HepG2 (cell line): ENCODE measurements at regions not wholly inside any gene's neighbourhood (a gene's known extent, or its start where the extent isn't known, plus 50 kb on each side); places are given as distances from the start of the nearest gene placed in this dataset.

Source experiments
- ATAC-seq: fragments of 200-7000 bp; cut with Tn5 transposase; 3 replicates; pipeline ENCODE4 v1.9.1; 2020; ENCODE audit warnings: mild to moderate bottlenecking, moderate library complexity
- BruUV-seq: library from RNA; stranded (reverse); fragments of 400-500 nt; replicated peaks from 2 replicates; lab custom pipeline; 2021; lab: Mats Ljungman, UMichigan
- CTCF ChIA-PET: fragments of 300-600 bp; formaldehyde crosslinking; extraction: SDS; loops from one replicate; lab custom pipeline; 2021; ENCODE audit warnings: low total read pairs, inconsistent platforms, low intra/inter-chr PET ratio; lab: Yijun Ruan, JAX
- POLR2A ChIA-PET: fragments of 350-600 bp; sonication (Branson Sonifier 250); formaldehyde crosslinking; loops from one replicate; lab custom pipeline; 2020; ENCODE audit warnings: antibody characterized with exemption, inconsistent platforms; lab: Yijun Ruan, JAX
- DNase-seq: peaks from one replicate; pipeline ENCODE4 v3.0.0-alpha.2; 2015; ENCODE audit warnings: low spot score
- FAIRE-seq: peaks from 3 replicates; lab custom pipeline; 2011; peaks lifted over from hg19 to GRCh38; lab: Jason Lieb, UNC
- H2AFZ ChIP-seq: one replicate; pipeline ENCODE4 v1.6.1; 2011; ENCODE audit warnings: low read length, inconsistent platforms
- H3K27ac ChIP-seq: fragments of 300-600 bp; 3 replicates; pipeline ENCODE4 v1.8.0; 2011; ENCODE audit warnings: mixed run types, mild to moderate bottlenecking, mixed read lengths, low read length, inconsistent platforms; ENCODE audit not compliant: insufficient read depth; ENCODE audit errors: extremely low read length
- H3K27me3 ChIP-seq, 2 experiments: fragments of 200-600 bp in 1 of 2; 2 replicates in 1 of 2; 3 replicates in 1 of 2; pipeline versions ENCODE4 v1.6.0 to v1.8.0; 2011; ENCODE audit warnings: low read length in 2 of 2, mild to moderate bottlenecking in 2 of 2, moderate library complexity in 2 of 2, inconsistent platforms in 1 of 2; ENCODE audit not compliant: insufficient read depth in 2 of 2, control insufficient read depth in 1 of 2
- H3K36me3 ChIP-seq, 2 experiments: fragments of 200-600 bp in 1 of 2; replicated peaks in 1 of 2; 2 replicates in 1 of 2; 3 replicates in 1 of 2; pipeline versions ENCODE4 v1.5.1 to v1.8.0; 2011; ENCODE audit warnings: low read length in 2 of 2, inconsistent platforms in 1 of 2; ENCODE audit not compliant: insufficient read depth in 2 of 2, control insufficient read depth in 1 of 2
- H3K4me1 ChIP-seq: 2 replicates; pipeline ENCODE4 v1.5.1; 2012; ENCODE audit warnings: low read length, inconsistent platforms; ENCODE audit not compliant: insufficient read depth
- H3K4me2 ChIP-seq: 2 replicates; pipeline ENCODE4 v1.6.0; 2011; ENCODE audit warnings: low read depth, low read length, inconsistent platforms
- H3K4me3 ChIP-seq, 3 experiments: fragments of 200-600 bp in 1 of 3; sonication (generic), shearing (Covaris generic) in 1 of 3; replicated peaks in 1 of 3; 2 replicates each; pipeline ENCODE4 v1.5.1; 2011 to 2016; ENCODE audit warnings: low read length in 3 of 3, inconsistent platforms in 2 of 3, low read depth in 2 of 3, mild to moderate bottlenecking in 2 of 3, control low read depth in 1 of 3, mixed read lengths in 1 of 3; ENCODE audit not compliant: insufficient read depth in 1 of 3
- H3K79me2 ChIP-seq: one replicate; pipeline ENCODE4 v1.6.1; 2011; ENCODE audit warnings: low read length, inconsistent platforms; ENCODE audit not compliant: insufficient read depth
- H3K9ac ChIP-seq: 2 replicates; pipeline ENCODE4 v1.6.0; 2011; ENCODE audit warnings: mild to moderate bottlenecking, low read depth, low read length, inconsistent platforms; ENCODE audit not compliant: insufficient read depth
- H3K9me3 ChIP-seq: 2 replicates; pipeline ENCODE4 v1.5.1; 2012; ENCODE audit warnings: mild to moderate bottlenecking, low read length
- H4K20me1 ChIP-seq: 2 replicates; pipeline ENCODE4 v1.6.0; 2011; ENCODE audit warnings: inconsistent platforms, mild to moderate bottlenecking, low read length, moderate library complexity; ENCODE audit not compliant: insufficient read depth
- CREB1 ChIP-seq, 2 experiments: fragments of 450-650 bp in 1 of 2; IDR thresholded peaks; 2 replicates each; pipeline ENCODE4 v1.6.1; 2016 to 2017; ENCODE audit warnings: control low read depth in 1 of 2, mild to moderate bottlenecking in 1 of 2, missing compliant biosample characterization in 1 of 2, missing genetic modification characterization in 1 of 2
- HMGA1 ChIP-seq: sonication (generic); formaldehyde crosslinking; conservative IDR thresholded peaks from 2 replicates; pipeline ENCODE4 v1.4.0; 2020; ENCODE audit warnings: missing genetic modification reagents
- HNRNPH1 ChIP-seq: fragments of 200-400 bp; formaldehyde crosslinking; optimal IDR thresholded peaks from 2 replicates; pipeline ENCODE3; 2017; ENCODE audit warnings: mild to moderate bottlenecking, low read depth, low read length
- MED1 ChIP-seq: sonication (generic); formaldehyde crosslinking; IDR thresholded peaks from 2 replicates; pipeline ENCODE4 v1.4.0; 2020; ENCODE audit warnings: missing genetic modification reagents
- MED13 ChIP-seq: sonication (generic); formaldehyde crosslinking; IDR thresholded peaks from 2 replicates; pipeline ENCODE4 v1.5.0; 2020; ENCODE audit warnings: missing genetic modification reagents
- NFATC3 ChIP-seq: sonication (generic); formaldehyde crosslinking; IDR thresholded peaks from 2 replicates; pipeline ENCODE4 v1.5.1; 2020; ENCODE audit warnings: mild to moderate bottlenecking, missing genetic modification reagents
- SNAPC2 ChIP-seq: sonication (generic); formaldehyde crosslinking; IDR thresholded peaks from 2 replicates; pipeline ENCODE4 v1.8.1; 2022; ENCODE audit warnings: mild to moderate bottlenecking, missing genetic modification reagents
- WIZ ChIP-seq: sonication (generic); formaldehyde crosslinking; IDR thresholded peaks from 2 replicates; pipeline ENCODE4 v1.5.1; 2020; ENCODE audit warnings: mild to moderate bottlenecking, missing genetic modification reagents
- ZBTB7A ChIP-seq: sonication (generic); formaldehyde crosslinking; IDR thresholded peaks from 2 replicates; pipeline ENCODE4 v1.8.0; 2022; ENCODE audit warnings: mild to moderate bottlenecking, missing genetic modification reagents
- ZMYM3 ChIP-seq: sonication (generic); formaldehyde crosslinking; IDR thresholded peaks from 2 replicates; pipeline ENCODE4 v1.5.1; 2020; ENCODE audit warnings: mild to moderate bottlenecking, missing genetic modification reagents
- ZNF296 ChIP-seq: sonication (generic); formaldehyde crosslinking; conservative IDR thresholded peaks from 2 replicates; pipeline ENCODE4 v1.5.0; 2020; ENCODE audit warnings: mild to moderate bottlenecking, missing genetic modification reagents
- ZNF468 ChIP-seq: sonication (generic); formaldehyde crosslinking; IDR thresholded peaks from 2 replicates; pipeline ENCODE4 v1.8.0; 2022; ENCODE audit warnings: mild to moderate bottlenecking, moderate library complexity, missing genetic modification reagents
- ZNF614 ChIP-seq: IDR thresholded peaks from 2 replicates; pipeline ENCODE4 v1.6.1; 2018; ENCODE audit warnings: missing biosample characterization, missing genetic modification reagents, inconsistent platforms, borderline replicate concordance
- ZNF878 ChIP-seq: sonication (generic); formaldehyde crosslinking; IDR thresholded peaks from 2 replicates; pipeline ENCODE4 v1.8.1; 2023; ENCODE audit warnings: mild to moderate bottlenecking, missing genetic modification reagents, moderate library complexity
- WGBS: methylation state at CpG from one replicate; pipeline ENCODE4 v1.1.6; 2017; ENCODE audit warnings: low lambda C conversion rate; 5-methylcytosine and 5-hydroxymethylcytosine counted together
- in situ Hi-C: cut with HindIII; loops from 2 replicates; pipeline ENCODE4 v1.10.0; 2017; ENCODE audit warnings: low pct_unique_long_range_greater_than_20kb; ENCODE audit not compliant: extremely low pct_ligation_motif_present
- intact Hi-C: fragments of 100-400 bp; cut with micrococcal nuclease; formaldehyde crosslinking; loops from one replicate; pipeline ENCODE4 v1.10.0; 2022; ENCODE audit not compliant: unreplicated experiment
- TF ChIP-seq, protein P1 (sequence below): IDR thresholded peaks from 2 replicates; pipeline ENCODE4 v1.6.1; 2016; ENCODE audit warnings: low read depth, control low read depth
- TF ChIP-seq, protein P2 (sequence below): sonication (generic); formaldehyde crosslinking; IDR thresholded peaks from 2 replicates; pipeline ENCODE4 v1.4.0; 2020; ENCODE audit warnings: low read depth, mild to moderate bottlenecking, missing genetic modification reagents
- TF ChIP-seq, protein P3 (sequence below): sonication (generic); formaldehyde crosslinking; IDR thresholded peaks from 2 replicates; pipeline ENCODE4 v1.5.0; 2020; ENCODE audit warnings: mild to moderate bottlenecking, missing genetic modification reagents
- TF ChIP-seq, protein P4 (sequence below): sonication (generic); formaldehyde crosslinking; IDR thresholded peaks from 2 replicates; pipeline ENCODE4 v1.4.0; 2020; ENCODE audit warnings: missing genetic modification reagents, borderline replicate concordance

- DNase-seq (no peak), FAIRE-seq (no peak), ATAC-seq (no peak)
- WGBS = 44% methylated on average over 17 of the region's 25 CpGs
- H3K4me3 ChIP-seq = no peak overlapping the region
- no peaks in the 10 kb centered on the region for H3K79me2 ChIP-seq
- H3K9ac ChIP-seq = no peak overlapping the region
- in situ Hi-C loops (no loop called here), intact Hi-C loops (no loop called here)
- no peaks in the 10 kb centered on the region for H3K4me1 ChIP-seq
- POLR2A ChIA-PET = no interaction called here
- H3K27ac ChIP-seq = no peak overlapping the region
- H3K27me3 ChIP-seq = no peaks in the 10 kb centered on the region
- H4K20me1 ChIP-seq = no peaks in the 10 kb centered on the region
- H3K36me3 ChIP-seq = no peaks in the 10 kb centered on the region
- TF ChIP-seq WIZ (CRISPR knock-in tag) = no peak
- TF ChIP-seq HMGA1 (CRISPR knock-in tag) = no peak
- TF ChIP-seq, protein P1, sequence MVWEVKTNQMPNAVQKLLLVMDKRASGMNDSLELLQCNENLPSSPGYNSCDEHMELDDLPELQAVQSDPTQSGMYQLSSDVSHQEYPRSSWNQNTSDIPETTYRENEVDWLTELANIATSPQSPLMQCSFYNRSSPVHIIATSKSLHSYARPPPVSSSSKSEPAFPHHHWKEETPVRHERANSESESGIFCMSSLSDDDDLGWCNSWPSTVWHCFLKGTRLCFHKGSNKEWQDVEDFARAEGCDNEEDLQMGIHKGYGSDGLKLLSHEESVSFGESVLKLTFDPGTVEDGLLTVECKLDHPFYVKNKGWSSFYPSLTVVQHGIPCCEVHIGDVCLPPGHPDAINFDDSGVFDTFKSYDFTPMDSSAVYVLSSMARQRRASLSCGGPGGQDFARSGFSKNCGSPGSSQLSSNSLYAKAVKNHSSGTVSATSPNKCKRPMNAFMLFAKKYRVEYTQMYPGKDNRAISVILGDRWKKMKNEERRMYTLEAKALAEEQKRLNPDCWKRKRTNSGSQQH (CRISPR knock-in tag) = no peak
- no peak for TF ChIP-seq ZNF614
- TF ChIP-seq SNAPC2 (CRISPR knock-in tag) = no peak
- no peak for TF ChIP-seq ZNF878
- TF ChIP-seq, protein P2, sequence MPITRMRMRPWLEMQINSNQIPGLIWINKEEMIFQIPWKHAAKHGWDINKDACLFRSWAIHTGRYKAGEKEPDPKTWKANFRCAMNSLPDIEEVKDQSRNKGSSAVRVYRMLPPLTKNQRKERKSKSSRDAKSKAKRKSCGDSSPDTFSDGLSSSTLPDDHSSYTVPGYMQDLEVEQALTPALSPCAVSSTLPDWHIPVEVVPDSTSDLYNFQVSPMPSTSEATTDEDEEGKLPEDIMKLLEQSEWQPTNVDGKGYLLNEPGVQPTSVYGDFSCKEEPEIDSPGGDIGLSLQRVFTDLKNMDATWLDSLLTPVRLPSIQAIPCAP = no peak
- no peak for TF ChIP-seq ZMYM3 (CRISPR knock-in tag)
- no peak for TF ChIP-seq ZNF468
- TF ChIP-seq HNRNPH1 = no peak
- TF ChIP-seq ZNF296 (CRISPR knock-in tag) = no peak
- no peak for TF ChIP-seq MED1
- TF ChIP-seq, protein P3, sequence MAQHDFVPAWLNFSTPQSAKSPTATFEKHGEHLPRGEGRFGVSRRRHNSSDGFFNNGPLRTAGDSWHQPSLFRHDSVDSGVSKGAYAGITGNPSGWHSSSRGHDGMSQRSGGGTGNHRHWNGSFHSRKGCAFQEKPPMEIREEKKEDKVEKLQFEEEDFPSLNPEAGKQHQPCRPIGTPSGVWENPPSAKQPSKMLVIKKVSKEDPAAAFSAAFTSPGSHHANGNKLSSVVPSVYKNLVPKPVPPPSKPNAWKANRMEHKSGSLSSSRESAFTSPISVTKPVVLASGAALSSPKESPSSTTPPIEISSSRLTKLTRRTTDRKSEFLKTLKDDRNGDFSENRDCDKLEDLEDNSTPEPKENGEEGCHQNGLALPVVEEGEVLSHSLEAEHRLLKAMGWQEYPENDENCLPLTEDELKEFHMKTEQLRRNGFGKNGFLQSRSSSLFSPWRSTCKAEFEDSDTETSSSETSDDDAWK (CRISPR knock-in tag) = no peak
- no peak for TF ChIP-seq NFATC3
- no peak for TF ChIP-seq ZBTB7A (CRISPR knock-in tag)
- TF ChIP-seq, protein P4, sequence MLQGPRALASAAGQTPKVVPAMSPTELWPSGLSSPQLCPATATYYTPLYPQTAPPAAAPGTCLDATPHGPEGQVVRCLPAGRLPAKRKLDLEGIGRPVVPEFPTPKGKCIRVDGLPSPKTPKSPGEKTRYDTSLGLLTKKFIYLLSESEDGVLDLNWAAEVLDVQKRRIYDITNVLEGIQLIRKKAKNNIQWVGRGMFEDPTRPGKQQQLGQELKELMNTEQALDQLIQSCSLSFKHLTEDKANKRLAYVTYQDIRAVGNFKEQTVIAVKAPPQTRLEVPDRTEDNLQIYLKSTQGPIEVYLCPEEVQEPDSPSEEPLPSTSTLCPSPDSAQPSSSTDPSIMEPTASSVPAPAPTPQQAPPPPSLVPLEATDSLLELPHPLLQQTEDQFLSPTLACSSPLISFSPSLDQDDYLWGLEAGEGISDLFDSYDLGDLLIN (CRISPR knock-in tag) = no peak
- no peak for TF ChIP-seq CREB1 (IDR thresholded peaks at IDR 0.05)
- no peak for TF ChIP-seq CREB1 (CRISPR knock-in tag; IDR thresholded peaks at IDR 0.05)
- no peak for TF ChIP-seq MED13 (CRISPR knock-in tag)
- H3K4me2 ChIP-seq = no peak overlapping the region
- no TSS peak for BruUV-seq
- no peak overlapping the region for H2AFZ ChIP-seq
- CTCF ChIA-PET = no interaction called here
- peaks cover 67% of the 10 kb centered on the region for H3K9me3 ChIP-seq
Measured at GRCh38 chr9:10910779-10911178, 298.0 kb upstream of the PTPRD start.
